ENCODE measurements at regions not wholly inside any gene's neighbourhood (a gene's known extent, or its start where the extent isn't known, plus 50 kb on each side); places are given as distances from the start of the nearest gene placed in this dataset.

DNA sequence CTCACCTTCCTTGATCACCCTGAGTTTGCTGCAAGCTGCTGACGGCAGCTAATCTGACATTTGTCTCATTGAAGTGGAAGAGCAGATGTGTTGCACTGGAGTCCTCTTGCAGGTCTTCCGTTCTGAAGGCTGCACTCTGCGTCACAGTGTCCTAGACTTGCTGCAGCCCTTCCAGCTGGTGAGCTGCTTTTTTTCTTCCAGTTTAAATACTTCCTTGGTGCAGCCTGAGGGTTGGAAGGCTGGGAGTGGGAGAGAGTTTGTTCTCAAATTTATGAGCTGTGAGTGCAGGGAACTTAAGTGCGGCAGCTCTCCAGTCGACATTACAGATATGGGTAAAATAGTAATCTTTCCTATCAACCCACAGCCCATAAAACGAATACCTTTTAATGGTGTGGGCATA is 303.6 kb upstream of the FAT1 start (continued):
- TF ChIP-seq NANOG (IDR thresholded peaks at IDR 0.05; ENCODE audit: insufficient read depth, low read depth, low read length, poor library complexity, severe bottlenecking) = no peak

DNA sequence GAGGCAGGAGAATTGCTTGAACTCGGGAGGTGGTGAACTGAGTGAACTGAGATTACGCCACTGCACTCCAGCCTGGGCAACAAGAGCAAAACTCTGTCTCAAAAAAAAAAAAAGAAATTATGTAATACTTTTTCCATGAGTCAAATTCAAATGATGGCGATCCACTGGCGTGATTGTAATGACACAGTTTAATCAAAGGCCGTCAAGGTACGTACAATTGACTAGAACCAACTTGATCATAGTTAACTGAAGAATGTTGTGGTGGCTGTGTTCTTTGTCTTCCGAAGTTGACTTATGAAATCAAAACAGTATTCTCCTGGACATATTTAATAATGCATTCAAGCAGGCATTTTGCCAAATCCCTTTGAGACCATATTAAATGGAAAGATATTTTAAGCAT is 318.6 kb upstream of the FAT1 start:
- DNase-seq (ENCODE audit: low read depth in 1 of 2, low spot score in 2 of 2) = no peak
- Histone ChIP-seq H3K18ac (ENCODE audit: extremely low read depth, low read length) (no peak overlapping the region), H3K79me1 (ENCODE audit: low read depth, low read length) (no peaks in the 10 kb centered on the region), H2BK120ac (replicated peaks; ENCODE audit: low read depth, low read length) (no peak overlapping the region), H3K23ac (ENCODE audit: insufficient read length) (no peak overlapping the region), H3K9me3 (ENCODE audit: insufficient read depth in 2 of 2, low read depth in 1 of 2, low read length in 1 of 2) (no peaks in the 10 kb centered on the region), H4K91ac (replicated peaks; ENCODE audit: insufficient read length, low read length) (no peak overlapping the region), H3K4me3 (ENCODE audit: extremely low read depth in 1 of 4, insufficient read depth in 2 of 4, low read depth in 3 of 4, low read length in 4 of 4) (no peak overlapping the region), H4K8ac (ENCODE audit: extremely low read depth, insufficient read depth, low read length) (no peak overlapping the region), H3K4ac (replicated peaks; ENCODE audit: insufficient read length, low read depth, low read length) (no peak overlapping the region), H4K5ac (ENCODE audit: insufficient read length, low read depth, low read length) (no peak overlapping the region), H2AK5ac (ENCODE audit: low read depth, low read length) (no peak overlapping the region), H3K79me2 (ENCODE audit: control insufficient read depth in 1 of 2, insufficient read depth in 2 of 2, low read length in 2 of 2) (no peaks in the 10 kb centered on the region), H2AFZ (ENCODE audit: low read length) (no peak overlapping the region), H2BK5ac (ENCODE audit: low read depth, low read length) (no peak overlapping the region), H2BK15ac (ENCODE audit: low read length) (no peak overlapping the region), H3K27me3 (replicated peaks in 1 of 4; ENCODE audit: control insufficient read depth in 3 of 4, extremely low read depth in 1 of 4, insufficient read depth in 3 of 4, low read length in 3 of 4) (no peaks in the 10 kb centered on the region), H3K14ac (ENCODE audit: insufficient read length) (no peak overlapping the region), H3K27ac (ENCODE audit: low read depth, low read length) (no peak overlapping the region), H3K4me1 (replicated peaks in 1 of 4; ENCODE audit: control insufficient read depth in 3 of 4, insufficient read depth in 4 of 4, low read length in 3 of 4) (no peaks in the 10 kb centered on the region), H3K4me2 (ENCODE audit: insufficient read depth in 1 of 2, low read depth in 2 of 2, low read length in 2 of 2) (no peak overlapping the region), H3K23me2 (ENCODE audit: low read depth, low read length) (no peaks in the 10 kb centered on the region), H2BK20ac (ENCODE audit: low read length) (no peak overlapping the region), H4K20me1 (replicated peaks in 1 of 2; ENCODE audit: control insufficient read depth in 1 of 2, insufficient read depth in 2 of 2, low read length in 2 of 2) (no peaks in the 10 kb centered on the region), H3K36me3 (ENCODE audit: control insufficient read depth in 2 of 4, insufficient read depth in 4 of 4, low read length in 3 of 4) (no peaks in the 10 kb centered on the region), H3K9ac (replicated peaks in 1 of 4; ENCODE audit: extremely low read depth in 1 of 4, low read depth in 3 of 4, low read length in 3 of 4) (no peak overlapping the region), H3K56ac (replicated peaks; ENCODE audit: insufficient read length, low read depth, low read length) (no peak overlapping the region), H2BK12ac (ENCODE audit: low read depth, low read length) (no peak overlapping the region)
- ChIA-PET CTCF (ENCODE audit: partially characterized antibody) (no interaction called here), POLR2A (ENCODE audit: partially characterized antibody) (no interaction called here)
- FAIRE-seq = no peak
- WGBS, 2 experiments (ENCODE audit: extremely low coverage in 1 of 2, insufficient coverage in 1 of 2, insufficient read length in 1 of 2, insufficient replicate concordance in 2 of 2, low coverage in 1 of 2, low lambda C conversion rate in 2 of 2, missing lambda C conversion rate in 1 of 2) = 99% methylated on average over 7 of the region's 7 CpGs; no CpG with 5 or more reads in 1 of the 2 experiments
- TF ChIP-seq RNF2 (IDR thresholded peaks at IDR 0.05; ENCODE audit: borderline replicate concordance, low read depth, low read length, missing control alignments, poor library complexity, severe bottlenecking) = no peak
- no peak for TF ChIP-seq CTBP2 (IDR thresholded peaks at IDR 0.05; ENCODE audit: borderline replicate concordance, insufficient read depth, insufficient read length, low read length)
- TF ChIP-seq HDAC6 (IDR thresholded peaks at IDR 0.05; ENCODE audit: low read depth, low read length) = no peak
- TF ChIP-seq YY1 (IDR thresholded peaks at IDR 0.05; ENCODE audit: low read depth, low read length) = no peak
- TF ChIP-seq KDM1A (IDR thresholded peaks at IDR 0.05; ENCODE audit: borderline replicate concordance, low read length) = no peak
- no peak for TF ChIP-seq MAX (IDR thresholded peaks at IDR 0.05)
- no peak for TF ChIP-seq GTF2F1 (IDR thresholded peaks at IDR 0.05; ENCODE audit: borderline replicate concordance, low read depth, low read length)
- no peak for TF ChIP-seq TBP (IDR thresholded peaks at IDR 0.05; ENCODE audit: low read depth, low read length)
- no peak for TF ChIP-seq KDM4A (IDR thresholded peaks at IDR 0.05; ENCODE audit: low read depth, low read length, severe bottlenecking)

Measured in H1 (cell line).